ENCODE measurements at regions not wholly inside any gene's neighbourhood (a gene's known extent, or its start where the extent isn't known, plus 50 kb on each side); places are given as distances from the start of the nearest gene placed in this dataset.

GRCh38 chr4:162650166-162650565 is 486.4 kb upstream of the FSTL5 start:
- TF ChIP-seq, protein P1, sequence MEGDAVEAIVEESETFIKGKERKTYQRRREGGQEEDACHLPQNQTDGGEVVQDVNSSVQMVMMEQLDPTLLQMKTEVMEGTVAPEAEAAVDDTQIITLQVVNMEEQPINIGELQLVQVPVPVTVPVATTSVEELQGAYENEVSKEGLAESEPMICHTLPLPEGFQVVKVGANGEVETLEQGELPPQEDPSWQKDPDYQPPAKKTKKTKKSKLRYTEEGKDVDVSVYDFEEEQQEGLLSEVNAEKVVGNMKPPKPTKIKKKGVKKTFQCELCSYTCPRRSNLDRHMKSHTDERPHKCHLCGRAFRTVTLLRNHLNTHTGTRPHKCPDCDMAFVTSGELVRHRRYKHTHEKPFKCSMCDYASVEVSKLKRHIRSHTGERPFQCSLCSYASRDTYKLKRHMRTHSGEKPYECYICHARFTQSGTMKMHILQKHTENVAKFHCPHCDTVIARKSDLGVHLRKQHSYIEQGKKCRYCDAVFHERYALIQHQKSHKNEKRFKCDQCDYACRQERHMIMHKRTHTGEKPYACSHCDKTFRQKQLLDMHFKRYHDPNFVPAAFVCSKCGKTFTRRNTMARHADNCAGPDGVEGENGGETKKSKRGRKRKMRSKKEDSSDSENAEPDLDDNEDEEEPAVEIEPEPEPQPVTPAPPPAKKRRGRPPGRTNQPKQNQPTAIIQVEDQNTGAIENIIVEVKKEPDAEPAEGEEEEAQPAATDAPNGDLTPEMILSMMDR (IDR thresholded peaks at IDR 0.05), result no peak
- TF ChIP-seq SIN3A (IDR thresholded peaks at IDR 0.05; ENCODE audit: borderline replicate concordance, insufficient read depth, low read depth, low read length) (no peak), POLR2AphosphoS5 (IDR thresholded peaks at IDR 0.05; ENCODE audit: low read depth, low read length) (no peak), REST (IDR thresholded peaks at IDR 0.05; ENCODE audit: insufficient read depth in 1 of 2, low read depth in 2 of 2, low read length in 1 of 2) (no peak)

All from Panc1 (cell line).